ENCODE measurements at regions not wholly inside any gene's neighbourhood (a gene's known extent, or its start where the extent isn't known, plus 50 kb on each side); places are given as distances from the start of the nearest gene placed in this dataset.

GRCh38 chr3:159664006-159664405, 324.6 kb upstream of the IL12A start:
- Histone ChIP-seq H3F3A (ENCODE audit: control insufficient read depth, insufficient read depth) (no peaks in the 10 kb centered on the region), H3K27me3 (ENCODE audit: control insufficient read depth, low read length) (no peaks in the 10 kb centered on the region), H3K4me1 (ENCODE audit: control insufficient read depth, low read length) (no peaks in the 10 kb centered on the region), H3K36me3 (ENCODE audit: control insufficient read depth, low read length) (no peaks in the 10 kb centered on the region), H3K4me3 (ENCODE audit: low read length) (no peak overlapping the region), H3K79me2 (ENCODE audit: control insufficient read depth, low read length) (no peaks in the 10 kb centered on the region), H3K9me2 (replicated peaks; ENCODE audit: control insufficient read depth, low read length) (no peaks in the 10 kb centered on the region; the same call in 1 of the 2 replicates), H3K27ac (ENCODE audit: low read depth, low read length) (no peak overlapping the region), H4K20me1 (ENCODE audit: control insufficient read depth, insufficient read depth, low read depth, low read length) (no peaks in the 10 kb centered on the region), H3K9me3 (ENCODE audit: control insufficient read depth, insufficient read depth, low read length) (no peaks in the 10 kb centered on the region), H3K4me2 (ENCODE audit: low read length) (no peak overlapping the region)
- TF ChIP-seq CTCF (IDR thresholded peaks at IDR 0.05; ENCODE audit: low read depth, low read length, poor library complexity, severe bottlenecking) (no peak), EZH2phosphoT487 (IDR thresholded peaks at IDR 0.05; ENCODE audit: borderline replicate concordance, low read length) (no peak)

GRCh38 chr3:159664653-159665052, 324.0 kb upstream of the IL12A start:
- Histone ChIP-seq H3K36me3 (ENCODE audit: control insufficient read depth, low read length) (no peaks in the 10 kb centered on the region), H3K79me2 (ENCODE audit: control insufficient read depth, low read length) (no peaks in the 10 kb centered on the region), H3K4me2 (ENCODE audit: low read length) (no peak overlapping the region), H3K27ac (ENCODE audit: low read depth, low read length) (no peak overlapping the region), H3K4me3 (ENCODE audit: low read length) (no peak overlapping the region), H3F3A (ENCODE audit: control insufficient read depth, insufficient read depth) (no peaks in the 10 kb centered on the region), H3K9me2 (replicated peaks; ENCODE audit: control insufficient read depth, low read length) (no peaks in the 10 kb centered on the region; the same call in 1 of the 2 replicates), H4K20me1 (ENCODE audit: control insufficient read depth, insufficient read depth, low read depth, low read length) (no peaks in the 10 kb centered on the region), H3K9me3 (ENCODE audit: control insufficient read depth, insufficient read depth, low read length) (no peaks in the 10 kb centered on the region), H3K4me1 (ENCODE audit: control insufficient read depth, low read length) (no peaks in the 10 kb centered on the region), H3K27me3 (ENCODE audit: control insufficient read depth, low read length) (no peaks in the 10 kb centered on the region)
- no peak for TF ChIP-seq CTCF (IDR thresholded peaks at IDR 0.05; ENCODE audit: low read depth, low read length, poor library complexity, severe bottlenecking)
- TF ChIP-seq EZH2phosphoT487 (IDR thresholded peaks at IDR 0.05; ENCODE audit: borderline replicate concordance, low read length) = no peak

- Histone ChIP-seq H3K4me1 (ENCODE audit: control insufficient read depth, low read length) (no peaks in the 10 kb centered on the region), H3K79me2 (ENCODE audit: control insufficient read depth, low read length) (no peaks in the 10 kb centered on the region), H3K4me2 (ENCODE audit: low read length) (no peak overlapping the region), H3K9me2 (replicated peaks; ENCODE audit: control insufficient read depth, low read length) (no peaks in the 10 kb centered on the region; the same call in 1 of the 2 replicates), H3K9me3 (ENCODE audit: control insufficient read depth, insufficient read depth, low read length) (no peaks in the 10 kb centered on the region), H3F3A (ENCODE audit: control insufficient read depth, insufficient read depth) (no peaks in the 10 kb centered on the region), H3K27ac (ENCODE audit: low read depth, low read length) (no peak overlapping the region), H4K20me1 (ENCODE audit: control insufficient read depth, insufficient read depth, low read depth, low read length) (no peaks in the 10 kb centered on the region), H3K27me3 (ENCODE audit: control insufficient read depth, low read length) (no peaks in the 10 kb centered on the region), H3K36me3 (ENCODE audit: control insufficient read depth, low read length) (no peaks in the 10 kb centered on the region), H3K4me3 (ENCODE audit: low read length) (no peak overlapping the region)
- TF ChIP-seq CTCF (IDR thresholded peaks at IDR 0.05; ENCODE audit: low read depth, low read length, poor library complexity, severe bottlenecking) (no peak), EZH2phosphoT487 (IDR thresholded peaks at IDR 0.05; ENCODE audit: borderline replicate concordance, low read length) (no peak)
Measured at GRCh38 chr3:159667261-159667660, 321.4 kb upstream of the IL12A start.

All from DOHH2 (cell line).